Cardiac muscle cell (in vitro differentiated cells and primary cell): ENCODE measurements at regions not wholly inside any gene's neighbourhood (a gene's known extent, or its start where the extent isn't known, plus 50 kb on each side); places are given as distances from the start of the nearest gene placed in this dataset.

ENCODE experiments used
- DNase-seq, 2 donors: peaks; one replicate each; pipeline versions ENCODE4 v3.0.0 to v3.0.0-alpha.2; 2010 to 2017; ENCODE audit warnings: low read depth in 1 of 2, low spot score in 1 of 2
- H3K27ac ChIP-seq: fragments of 200-600 bp; sonication (generic); 2 replicates; pipeline ENCODE4 v1.5.1; 2016
- H3K27me3 ChIP-seq: fragments of 200-600 bp; sonication (generic); 2 replicates; pipeline ENCODE4 v1.6.0; 2016; ENCODE audit warnings: control low read depth
- H3K36me3 ChIP-seq: fragments of 200-600 bp; sonication (generic); 2 replicates; pipeline ENCODE4 v1.5.1; 2016; ENCODE audit warnings: control low read depth
- H3K4me1 ChIP-seq: fragments of 200-600 bp; sonication (generic); 2 replicates; pipeline ENCODE4 v1.8.1; 2017; ENCODE audit warnings: low read depth, mild to moderate bottlenecking, mixed run types
- H3K4me3 ChIP-seq: fragments of 200-600 bp; sonication (generic); 2 replicates; pipeline ENCODE4 v1.5.1; 2016; ENCODE audit warnings: mild to moderate bottlenecking
- H3K9me3 ChIP-seq: fragments of 200-600 bp; sonication (generic); 2 replicates; pipeline ENCODE4 v1.5.1; 2017; ENCODE audit warnings: low read depth, mild to moderate bottlenecking, control low read depth
- CTCF ChIP-seq: IDR thresholded peaks from 2 replicates; pipeline ENCODE4 v1.5.1; 2012; ENCODE audit warnings: low read depth, mild to moderate bottlenecking, low read length

GRCh38 chr9:28317745-28318144, 744.5 kb upstream of the C9orf72 start:
- no peak for TF ChIP-seq CTCF
- H3K36me3 ChIP-seq = no peaks in the 10 kb centered on the region

GRCh38 chr9:28318515-28318914, 745.2 kb upstream of the C9orf72 start:
- TF ChIP-seq CTCF = no peak
- H3K27ac ChIP-seq = no peak overlapping the region

More at GRCh38 chr9:28317745-28318144, 744.5 kb upstream of the C9orf72 start:
- no peak overlapping the region for H3K4me3 ChIP-seq
- H3K9me3 ChIP-seq = no peaks in the 10 kb centered on the region
- no peak overlapping the region for H3K27ac ChIP-seq
- H3K4me1 ChIP-seq = no peaks in the 10 kb centered on the region
- H3K27me3 ChIP-seq = no peaks in the 10 kb centered on the region
- DNase-seq = no peak

GRCh38 chr9:28319981-28320380, 746.7 kb upstream of the C9orf72 start:
- H3K4me3 ChIP-seq = no peak overlapping the region
- H3K27ac ChIP-seq = no peak overlapping the region
- TF ChIP-seq CTCF = no peak
- H3K9me3 ChIP-seq = no peaks in the 10 kb centered on the region
- DNase-seq = no peak
- H3K36me3 ChIP-seq = no peaks in the 10 kb centered on the region
- H3K4me1 ChIP-seq = no peaks in the 10 kb centered on the region
- H3K27me3 ChIP-seq = no peaks in the 10 kb centered on the region

More at GRCh38 chr9:28318515-28318914, 745.2 kb upstream of the C9orf72 start:
- DNase-seq = no peak
- Histone ChIP-seq H3K4me3 (no peak overlapping the region), H3K27me3 (no peaks in the 10 kb centered on the region), H3K9me3 (no peaks in the 10 kb centered on the region), H3K4me1 (no peaks in the 10 kb centered on the region), H3K36me3 (no peaks in the 10 kb centered on the region)

DNA sequence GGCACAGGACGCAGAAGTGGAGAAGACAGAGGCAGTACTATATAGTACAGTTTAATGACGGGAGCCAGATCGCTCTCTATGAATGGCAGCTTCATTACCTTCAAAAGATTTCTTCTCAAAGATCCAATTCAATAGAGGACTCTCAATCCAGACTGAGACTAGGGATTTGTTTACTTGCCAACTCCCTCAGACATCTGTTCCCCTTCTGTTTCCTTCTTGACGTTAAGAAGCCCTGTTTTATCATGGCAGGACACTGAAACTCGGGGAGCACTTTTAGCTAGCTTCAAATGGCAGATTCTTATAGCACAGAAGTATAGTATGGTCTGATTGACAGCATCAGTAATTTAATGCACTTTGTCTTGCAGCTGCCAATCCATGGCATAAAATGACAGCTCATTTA, 747.3 kb upstream of the C9orf72 start:
- H3K4me1 ChIP-seq = no peaks in the 10 kb centered on the region
- no peaks in the 10 kb centered on the region for H3K9me3 ChIP-seq
- no peak overlapping the region for H3K27ac ChIP-seq
- H3K4me3 ChIP-seq = no peak overlapping the region
- TF ChIP-seq CTCF = no peak
- no peaks in the 10 kb centered on the region for H3K27me3 ChIP-seq
- H3K36me3 ChIP-seq = no peaks in the 10 kb centered on the region
- DNase-seq = no peak

DNA sequence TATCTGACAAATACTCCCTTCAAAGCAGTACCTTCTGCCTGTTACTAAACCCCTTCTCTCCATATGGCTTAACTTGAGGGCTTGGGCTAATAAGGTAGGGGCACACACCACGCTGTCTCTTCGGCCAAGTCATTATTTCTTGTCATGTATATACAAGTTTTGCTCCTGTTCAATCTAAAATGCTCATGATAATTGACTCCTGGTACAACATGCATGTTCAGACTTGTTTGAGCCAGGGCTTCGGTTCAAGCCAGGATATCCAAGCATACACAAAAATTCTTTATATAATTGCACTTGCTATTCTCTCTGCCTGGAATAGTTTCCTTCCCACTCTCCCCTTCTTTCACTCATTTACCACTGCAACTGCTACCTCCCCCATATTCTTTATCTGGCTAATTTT, 756.0 kb upstream of the C9orf72 start:
- Histone ChIP-seq H3K27ac (no peak overlapping the region), H3K4me1 (no peaks in the 10 kb centered on the region)
- no peak for TF ChIP-seq CTCF

DNA sequence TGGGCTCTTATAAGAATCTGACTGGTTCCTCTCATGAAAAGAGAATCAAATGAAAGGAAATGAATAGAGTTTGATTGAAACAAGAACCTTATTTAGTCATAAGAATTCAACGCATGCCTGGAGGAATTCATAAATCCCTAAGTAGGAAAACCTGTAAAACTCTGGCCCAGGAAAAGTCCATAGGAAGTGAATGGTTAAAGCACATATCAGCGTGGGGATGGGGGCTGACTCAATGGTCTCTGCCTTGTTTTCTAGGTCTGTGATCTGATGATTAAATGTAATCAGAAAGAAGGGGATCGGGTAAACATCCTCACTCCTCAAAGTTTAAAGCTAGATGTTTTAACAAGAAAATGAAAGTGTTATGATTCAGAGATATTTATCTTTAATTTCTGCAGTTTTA, 759.4 kb upstream of the C9orf72 start:
- TF ChIP-seq CTCF = no peak
- Histone ChIP-seq H3K27me3 (no peaks in the 10 kb centered on the region), H3K27ac (no peak overlapping the region), H3K36me3 (no peaks in the 10 kb centered on the region), H3K9me3 (no peaks in the 10 kb centered on the region), H3K4me1 (no peaks in the 10 kb centered on the region), H3K4me3 (no peak overlapping the region)
- no peak for DNase-seq

More for the DNA sequence above, 756.0 kb upstream of the C9orf72 start:
- H3K27me3 ChIP-seq = no peaks in the 10 kb centered on the region
- no peak for DNase-seq
- no peak overlapping the region for H3K4me3 ChIP-seq
- no peaks in the 10 kb centered on the region for H3K36me3 ChIP-seq
- no peaks in the 10 kb centered on the region for H3K9me3 ChIP-seq
